SK-N-SH treated with all-trans-retinoic acid at 6 μM for 48 hours (cell line): ENCODE measurements at regions not wholly inside any gene's neighbourhood (a gene's known extent, or its start where the extent isn't known, plus 50 kb on each side); places are given as distances from the start of the nearest gene placed in this dataset.

ENCODE experiments used
- ATAC-seq: fragments of 200-7000 bp; cut with Tn5 transposase; 3 replicates; pipeline ENCODE4 v1.9.1; 2020; ENCODE audit warnings: mild to moderate bottlenecking, moderate library complexity
- ARNTL ChIP-seq: fragments of 450-650 bp; formaldehyde crosslinking; IDR thresholded peaks from 2 replicates; pipeline ENCODE4 v1.5.0; 2020; ENCODE audit warnings: low read depth, mild to moderate bottlenecking, moderate library complexity, borderline replicate concordance
- BACH2 ChIP-seq: fragments of 250-450 bp; sonication (Bioruptor Pico); IDR thresholded peaks from 2 replicates; pipeline ENCODE4 v1.9.0; 2021; ENCODE audit warnings: mild to moderate bottlenecking, borderline replicate concordance
- CREB5 ChIP-seq: fragments of 250-450 bp; sonication (Bioruptor Pico); IDR thresholded peaks from 2 replicates; pipeline ENCODE4 v1.5.1; 2020; ENCODE audit warnings: low read depth, mild to moderate bottlenecking, moderate library complexity
- CSDC2 ChIP-seq: fragments of 250-450 bp; sonication (Bioruptor Pico); IDR thresholded peaks from 2 replicates; pipeline ENCODE4 v1.5.0; 2020; ENCODE audit warnings: mild to moderate bottlenecking, moderate library complexity
- CSRNP3 ChIP-seq: fragments of 250-450 bp; sonication (Bioruptor Pico); IDR thresholded peaks from 2 replicates; pipeline ENCODE4 v1.5.1; 2021; ENCODE audit warnings: mild to moderate bottlenecking, moderate library complexity
- ESRRG ChIP-seq: fragments of 250-450 bp; sonication (Bioruptor Pico); IDR thresholded peaks from 2 replicates; pipeline ENCODE4 v1.6.1; 2021; ENCODE audit warnings: mild to moderate bottlenecking
- GLIS3 ChIP-seq: fragments of 250-450 bp; sonication (Bioruptor Pico); IDR thresholded peaks from 2 replicates; pipeline ENCODE4 v1.5.0; 2020; ENCODE audit warnings: mild to moderate bottlenecking, moderate library complexity
- ISL1 ChIP-seq: fragments of 250-450 bp; sonication (Bioruptor Pico); IDR thresholded peaks from 2 replicates; pipeline ENCODE4 v2.1.2; 2022; ENCODE audit warnings: mild to moderate bottlenecking, moderate library complexity
- OSR1 ChIP-seq: fragments of 250-450 bp; sonication (Bioruptor Pico); IDR thresholded peaks from 2 replicates; pipeline ENCODE4 v1.8.0; 2022; ENCODE audit warnings: moderate library complexity, mild to moderate bottlenecking, inconsistent platforms
- PATZ1 ChIP-seq: fragments of 250-450 bp; sonication (Bioruptor Pico); IDR thresholded peaks from 2 replicates; pipeline ENCODE4 v1.8.0; 2020; ENCODE audit warnings: mild to moderate bottlenecking, moderate library complexity, borderline replicate concordance
- RARB ChIP-seq: fragments of 250-450 bp; sonication (Bioruptor Pico); IDR thresholded peaks from 2 replicates; pipeline ENCODE4 v1.8.0; 2021; ENCODE audit warnings: mild to moderate bottlenecking, moderate library complexity
- SNAI2 ChIP-seq: fragments of 250-450 bp; sonication (Bioruptor Pico); IDR thresholded peaks from 2 replicates; pipeline ENCODE4 v1.5.0; 2020; ENCODE audit warnings: mild to moderate bottlenecking, moderate library complexity
- TCF4 ChIP-seq: fragments of 250-450 bp; sonication (Bioruptor Pico); IDR thresholded peaks from 2 replicates; pipeline ENCODE4 v1.8.0; 2021; ENCODE audit warnings: mild to moderate bottlenecking, moderate library complexity, borderline replicate concordance
- TOX ChIP-seq: fragments of 250-450 bp; sonication (Bioruptor Pico); IDR thresholded peaks from 2 replicates; pipeline ENCODE4 v1.8.0; 2021; ENCODE audit warnings: mild to moderate bottlenecking, moderate library complexity, borderline replicate concordance
- ZC3H10 ChIP-seq: fragments of 250-450 bp; sonication (Bioruptor Pico); IDR thresholded peaks from 2 replicates; pipeline ENCODE4 v1.5.1; 2021; ENCODE audit warnings: mild to moderate bottlenecking, moderate library complexity
- ZFP30 ChIP-seq: fragments of 450-650 bp; formaldehyde crosslinking; IDR thresholded peaks from 2 replicates; pipeline ENCODE4 v1.5.0; 2022; ENCODE audit warnings: mild to moderate bottlenecking, moderate library complexity
- ZNF565 ChIP-seq: fragments of 450-650 bp; formaldehyde crosslinking; conservative IDR thresholded peaks from 2 replicates; pipeline ENCODE4 v1.5.0; 2020; ENCODE audit warnings: low read depth, mild to moderate bottlenecking, moderate library complexity
- ZNF70 ChIP-seq: fragments of 450-650 bp; formaldehyde crosslinking; IDR thresholded peaks from 2 replicates; pipeline ENCODE4 v1.5.0; 2020; ENCODE audit warnings: mild to moderate bottlenecking, moderate library complexity
- ZNF8 ChIP-seq: fragments of 450-650 bp; formaldehyde crosslinking; IDR thresholded peaks from 2 replicates; pipeline ENCODE4 v1.5.0; 2020; ENCODE audit warnings: mild to moderate bottlenecking, moderate library complexity
- TF ChIP-seq, protein P1 (sequence below): fragments of 250-450 bp; sonication (Bioruptor Pico); IDR thresholded peaks from 2 replicates; pipeline ENCODE4 v1.8.0; 2021; ENCODE audit warnings: low read depth, mild to moderate bottlenecking, moderate library complexity, borderline replicate concordance

DNA sequence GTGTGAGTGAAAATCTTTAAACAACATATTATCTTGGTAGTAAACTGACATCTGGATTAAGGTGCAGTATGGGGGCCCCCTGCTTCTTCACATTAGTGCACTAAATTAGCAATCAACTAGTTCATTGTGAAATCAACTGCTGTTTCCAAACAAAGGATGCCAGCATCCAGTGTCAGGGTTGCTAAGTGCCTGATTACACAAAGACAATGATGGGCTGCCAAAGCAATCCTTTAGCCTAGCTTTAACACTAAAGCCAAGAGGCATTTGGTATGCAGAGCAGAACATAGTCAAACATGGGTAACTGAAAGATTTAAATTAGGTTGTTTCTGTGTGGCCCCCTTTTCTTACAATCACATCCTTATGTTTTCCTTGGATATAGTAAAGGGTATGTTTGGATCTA lies 543.1 kb upstream of the SLITRK5 start:
- no peak for TF ChIP-seq ZC3H10 (CRISPR knock-in tag)
- no peak for TF ChIP-seq TCF4 (CRISPR knock-in tag)
- no peak for ATAC-seq

DNA sequence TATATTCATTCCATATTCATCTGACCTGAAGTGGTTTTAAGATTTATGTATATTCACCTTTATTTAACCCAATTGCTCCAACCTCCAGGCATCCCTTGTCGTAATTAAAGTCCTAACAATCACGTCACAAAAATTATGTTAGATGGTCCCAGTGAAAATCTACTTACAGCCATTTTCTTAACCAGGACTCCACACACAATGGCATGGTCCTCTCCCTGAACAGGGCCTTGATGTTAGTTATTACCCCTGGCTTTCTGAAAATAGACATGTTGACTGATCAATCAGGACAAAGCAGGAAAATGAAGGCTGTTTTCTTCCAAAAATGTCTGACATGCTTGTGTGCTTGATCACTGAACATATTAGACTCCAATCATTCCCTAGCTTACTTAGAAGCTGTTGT lies 542.7 kb upstream of the SLITRK5 start:
- TF ChIP-seq PATZ1 (CRISPR knock-in tag) (no peak), GLIS3 (CRISPR knock-in tag) (no peak), CSDC2 (CRISPR knock-in tag) (no peak), TOX (no peak), CREB5 (no peak), OSR1 (CRISPR knock-in tag) (no peak)
- ATAC-seq, result no peak

GRCh38 chr13:87129602-87130300 lies 541.4 kb upstream of the SLITRK5 start:
- TF ChIP-seq ESRRG (CRISPR knock-in tag) (no peak), ZFP30 (no peak), TCF4 (CRISPR knock-in tag) (no peak), RARB (CRISPR knock-in tag) (no peak), SNAI2 (CRISPR knock-in tag) (no peak), ARNTL (CRISPR knock-in tag) (no peak), ZC3H10 (CRISPR knock-in tag) (no peak), ZNF565 (CRISPR knock-in tag) (no peak), CSRNP3 (CRISPR knock-in tag) (no peak), PATZ1 (CRISPR knock-in tag) (no peak), OSR1 (CRISPR knock-in tag) (no peak), ISL1 (CRISPR knock-in tag) (no peak), ZNF70 (no peak), ZNF8 (no peak), BACH2 (CRISPR knock-in tag) (no peak), CSDC2 (CRISPR knock-in tag) (no peak), TOX (no peak), GLIS3 (CRISPR knock-in tag) (no peak), CREB5 (no peak)
- TF ChIP-seq, protein P1, sequence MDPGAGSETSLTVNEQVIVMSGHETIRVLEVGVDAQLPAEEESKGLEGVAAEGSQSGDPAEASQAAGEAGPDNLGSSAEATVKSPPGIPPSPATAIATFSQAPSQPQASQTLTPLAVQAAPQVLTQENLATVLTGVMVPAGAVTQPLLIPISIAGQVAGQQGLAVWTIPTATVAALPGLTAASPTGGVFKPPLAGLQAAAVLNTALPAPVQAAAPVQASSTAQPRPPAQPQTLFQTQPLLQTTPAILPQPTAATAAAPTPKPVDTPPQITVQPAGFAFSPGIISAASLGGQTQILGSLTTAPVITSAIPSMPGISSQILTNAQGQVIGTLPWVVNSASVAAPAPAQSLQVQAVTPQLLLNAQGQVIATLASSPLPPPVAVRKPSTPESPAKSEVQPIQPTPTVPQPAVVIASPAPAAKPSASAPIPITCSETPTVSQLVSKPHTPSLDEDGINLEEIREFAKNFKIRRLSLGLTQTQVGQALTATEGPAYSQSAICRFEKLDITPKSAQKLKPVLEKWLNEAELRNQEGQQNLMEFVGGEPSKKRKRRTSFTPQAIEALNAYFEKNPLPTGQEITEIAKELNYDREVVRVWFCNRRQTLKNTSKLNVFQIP (CRISPR knock-in tag), result no peak
- TF ChIP-seq, all 23 proteins: peak for 0
- no peak for ATAC-seq
